H1 (cell line): ENCODE measurements at regions not wholly inside any gene's neighbourhood (a gene's known extent, or its start where the extent isn't known, plus 50 kb on each side); places are given as distances from the start of the nearest gene placed in this dataset.

ENCODE experiments used
- CTCF ChIA-PET: fragments of 300-600 bp; sonication (Branson Sonifier 250); formaldehyde crosslinking; loops from one replicate; lab custom pipeline; 2021; ENCODE audit not compliant: partially characterized antibody; lab: Charles Lee
- POLR2A ChIA-PET: fragments of 300-600 bp; sonication (Branson Sonifier 250); formaldehyde crosslinking; loops from one replicate; lab custom pipeline; 2021; ENCODE audit warnings: inconsistent platforms; ENCODE audit not compliant: partially characterized antibody; lab: Charles Lee
- DNase-seq, 2 experiments: peaks; one replicate each; pipeline versions ENCODE4 v3.0.0 to v3.0.0-alpha.2; 2010 to 2022; ENCODE audit warnings: low spot score in 2 of 2, low read depth in 1 of 2, mixed read lengths in 1 of 2
- FAIRE-seq: peaks from 2 replicates; lab custom pipeline; 2011; peaks lifted over from hg19 to GRCh38; lab: Jason Lieb, UNC
- H2AFZ ChIP-seq: 2 replicates; pipeline ENCODE4 v1.8.1; 2012; ENCODE audit warnings: low read length, inconsistent platforms
- H2AK5ac ChIP-seq: 2 replicates; pipeline ENCODE4 v1.6.1; 2013; ENCODE audit warnings: low read depth, low read length
- H2BK120ac ChIP-seq: replicated peaks from 2 replicates; pipeline ENCODE3; 2013; ENCODE audit warnings: low read depth, low read length, inconsistent platforms
- H2BK12ac ChIP-seq: 2 replicates; pipeline ENCODE4 v1.6.1; 2013; ENCODE audit warnings: low read depth, low read length
- H2BK15ac ChIP-seq: 2 replicates; pipeline ENCODE4 v1.6.1; 2013; ENCODE audit warnings: low read length
- H2BK20ac ChIP-seq: 2 replicates; pipeline ENCODE4 v1.6.1; 2013; ENCODE audit warnings: low read length
- H2BK5ac ChIP-seq: 2 replicates; pipeline ENCODE4 v1.6.1; 2013; ENCODE audit warnings: low read depth, low read length
- H3K14ac ChIP-seq: 2 replicates; pipeline ENCODE4 v1.6.1; 2013; ENCODE audit warnings: inconsistent platforms; ENCODE audit not compliant: insufficient read length
- H3K18ac ChIP-seq: 2 replicates; pipeline ENCODE4 v1.6.1; 2013; ENCODE audit warnings: low read length; ENCODE audit errors: extremely low read depth
- H3K23ac ChIP-seq: 2 replicates; pipeline ENCODE4 v1.6.1; 2013; ENCODE audit warnings: inconsistent platforms; ENCODE audit not compliant: insufficient read length
- H3K23me2 ChIP-seq: 2 replicates; pipeline ENCODE4 v1.6.1; 2013; ENCODE audit warnings: low read depth, low read length
- H3K27ac ChIP-seq: 2 replicates; pipeline ENCODE4 v1.6.1; 2011; ENCODE audit warnings: low read depth, low read length, inconsistent platforms
- H3K27me3 ChIP-seq, 4 experiments: replicated peaks in 1 of 4; 1 replicate in 1 of 4; 2 replicates in 3 of 4; pipeline versions ENCODE4 v1.6.1 to v1.8.1; 2011 to 2013; ENCODE audit warnings: low read length in 3 of 4, mild to moderate bottlenecking in 3 of 4, inconsistent platforms in 2 of 4, mixed read lengths in 2 of 4, moderate library complexity in 1 of 4; ENCODE audit not compliant: control insufficient read depth in 3 of 4, insufficient read depth in 3 of 4; ENCODE audit errors: extremely low read depth in 1 of 4
- H3K36me3 ChIP-seq, 4 experiments: 2 replicates each; pipeline versions ENCODE4 v1.6.1 to v1.8.1; 2011 to 2013; ENCODE audit warnings: mild to moderate bottlenecking in 4 of 4, low read length in 3 of 4, moderate library complexity in 2 of 4, control low read depth in 1 of 4, inconsistent platforms in 1 of 4; ENCODE audit not compliant: insufficient read depth in 4 of 4, control insufficient read depth in 2 of 4
- H3K4ac ChIP-seq: replicated peaks from 2 replicates; pipeline ENCODE3; 2013; ENCODE audit warnings: low read length, low read depth, mixed read lengths, inconsistent platforms; ENCODE audit not compliant: insufficient read length
- H3K4me1 ChIP-seq, 4 experiments: replicated peaks in 1 of 4; 1 replicate in 1 of 4; 2 replicates in 3 of 4; pipeline versions ENCODE4 v1.6.1 to v1.8.1; 2011 to 2013; ENCODE audit warnings: low read length in 3 of 4, inconsistent platforms in 2 of 4, mixed read lengths in 1 of 4; ENCODE audit not compliant: insufficient read depth in 4 of 4, control insufficient read depth in 3 of 4
- H3K4me2 ChIP-seq, 2 experiments: 2 replicates each; pipeline versions ENCODE4 v1.6.1 to v1.8.1; 2011 to 2013; ENCODE audit warnings: low read depth in 2 of 2, low read length in 2 of 2, control low read depth in 1 of 2, inconsistent platforms in 1 of 2, mild to moderate bottlenecking in 1 of 2; ENCODE audit not compliant: insufficient read depth in 1 of 2
- H3K4me3 ChIP-seq, 4 experiments: fragments of 200-600, 300-600 bp in 1 of 4; sonication (generic), shearing (Covaris generic), sonication (Bioruptor Twin) in 1 of 4; 2 replicates each; pipeline versions ENCODE4 v1.5.1 to v1.8.1; 2011 to 2016; ENCODE audit warnings: low read length in 4 of 4, low read depth in 3 of 4, control low read depth in 2 of 4, inconsistent platforms in 2 of 4, mild to moderate bottlenecking in 2 of 4, mixed read lengths in 1 of 4, moderate library complexity in 1 of 4; ENCODE audit not compliant: insufficient read depth in 2 of 4; ENCODE audit errors: extremely low read depth in 1 of 4
- H3K56ac ChIP-seq: replicated peaks from 2 replicates; pipeline ENCODE3; 2013; ENCODE audit warnings: low read depth, mild to moderate bottlenecking, mixed read lengths, low read length, inconsistent platforms; ENCODE audit not compliant: insufficient read length
- H3K79me1 ChIP-seq: 2 replicates; pipeline ENCODE4 v1.6.1; 2013; ENCODE audit warnings: low read depth, low read length, control low read depth
- H3K79me2 ChIP-seq, 2 experiments: 2 replicates each; pipeline versions ENCODE4 v1.6.1 to v1.8.1; 2012 to 2013; ENCODE audit warnings: low read length in 2 of 2, mild to moderate bottlenecking in 2 of 2, inconsistent platforms in 1 of 2; ENCODE audit not compliant: insufficient read depth in 2 of 2, control insufficient read depth in 1 of 2
- H3K9ac ChIP-seq, 4 experiments: replicated peaks in 1 of 4; 1 replicate in 1 of 4; 2 replicates in 3 of 4; pipeline versions ENCODE4 v1.6.1 to v1.8.1; 2011 to 2013; ENCODE audit warnings: low read depth in 3 of 4, low read length in 3 of 4, control low read depth in 2 of 4, mild to moderate bottlenecking in 2 of 4, moderate library complexity in 2 of 4, inconsistent platforms in 1 of 4; ENCODE audit errors: extremely low read depth in 1 of 4
- H3K9me3 ChIP-seq, 2 experiments: 2 replicates each; pipeline versions ENCODE4 v1.6.1 to v1.8.1; 2012 to 2013; ENCODE audit warnings: mild to moderate bottlenecking in 2 of 2, moderate library complexity in 2 of 2, control low read depth in 1 of 2, inconsistent platforms in 1 of 2, low read depth in 1 of 2, low read length in 1 of 2, mixed read lengths in 1 of 2; ENCODE audit not compliant: insufficient read depth in 2 of 2
- H4K20me1 ChIP-seq, 2 experiments: replicated peaks in 1 of 2; 2 replicates each; pipeline versions ENCODE3 to v1.8.1; 2011 to 2013; ENCODE audit warnings: inconsistent platforms in 2 of 2, low read length in 2 of 2, mild to moderate bottlenecking in 1 of 2; ENCODE audit not compliant: insufficient read depth in 2 of 2, control insufficient read depth in 1 of 2
- H4K5ac ChIP-seq: 2 replicates; pipeline ENCODE4 v1.6.1; 2013; ENCODE audit warnings: low read length, low read depth, mixed read lengths, inconsistent platforms; ENCODE audit not compliant: insufficient read length
- H4K8ac ChIP-seq: 2 replicates; pipeline ENCODE4 v1.8.0; 2013; ENCODE audit warnings: mild to moderate bottlenecking, moderate library complexity, low read length, inconsistent platforms; ENCODE audit not compliant: insufficient read depth; ENCODE audit errors: extremely low read depth
- H4K91ac ChIP-seq: replicated peaks from 2 replicates; pipeline ENCODE3; 2013; ENCODE audit warnings: low read length, mixed read lengths, inconsistent platforms; ENCODE audit not compliant: insufficient read length
- CBX8 ChIP-seq: fragments of 300-800, 300-1000 bp; sonication (generic); IDR thresholded peaks from 2 replicates; pipeline ENCODE4 v1.7.1; 2016; ENCODE audit warnings: low read depth, low read length, borderline replicate concordance
- CHD2 ChIP-seq: IDR thresholded peaks from 2 replicates; pipeline ENCODE4 v1.6.1; 2012; ENCODE audit warnings: low read length, improper control_type of control experiment
- EP300 ChIP-seq, 2 experiments: IDR thresholded peaks; 1 replicate in 1 of 2; 2 replicates in 1 of 2; pipeline ENCODE4 v1.6.1; 2011 to 2012; ENCODE audit warnings: low read depth in 2 of 2, low read length in 2 of 2, mild to moderate bottlenecking in 2 of 2, borderline replicate concordance in 1 of 2, inconsistent platforms in 1 of 2, moderate library complexity in 1 of 2
- HDAC2 ChIP-seq, 2 experiments: fragments of 300-600 bp in 1 of 2; sonication (generic) in 1 of 2; IDR thresholded peaks; 2 replicates each; pipeline ENCODE4 v1.6.1; 2011 to 2012; ENCODE audit warnings: low read depth in 2 of 2, low read length in 2 of 2, mild to moderate bottlenecking in 2 of 2, moderate library complexity in 2 of 2, borderline replicate concordance in 1 of 2, inconsistent platforms in 1 of 2
- POU5F1 ChIP-seq: IDR thresholded peaks from 2 replicates; pipeline ENCODE4 v1.6.1; 2011; ENCODE audit warnings: low read depth, mild to moderate bottlenecking, low read length, moderate library complexity
- WGBS, 2 experiments: shearing (Covaris generic) in 1 of 2; methylation state at CpG; one replicate each; pipeline versions ENCODE4 v1.1.6 to v1.1.7; 2013 to 2015; ENCODE audit warnings: low lambda C conversion rate in 2 of 2, mixed read lengths in 2 of 2, inconsistent platforms in 1 of 2, low coverage in 1 of 2, missing lambda C conversion rate in 1 of 2; ENCODE audit not compliant: insufficient replicate concordance in 2 of 2, insufficient coverage in 1 of 2, insufficient read length in 1 of 2; ENCODE audit errors: extremely low coverage in 1 of 2, missing lambda C conversion rate in 1 of 2; 5-methylcytosine and 5-hydroxymethylcytosine counted together

DNA sequence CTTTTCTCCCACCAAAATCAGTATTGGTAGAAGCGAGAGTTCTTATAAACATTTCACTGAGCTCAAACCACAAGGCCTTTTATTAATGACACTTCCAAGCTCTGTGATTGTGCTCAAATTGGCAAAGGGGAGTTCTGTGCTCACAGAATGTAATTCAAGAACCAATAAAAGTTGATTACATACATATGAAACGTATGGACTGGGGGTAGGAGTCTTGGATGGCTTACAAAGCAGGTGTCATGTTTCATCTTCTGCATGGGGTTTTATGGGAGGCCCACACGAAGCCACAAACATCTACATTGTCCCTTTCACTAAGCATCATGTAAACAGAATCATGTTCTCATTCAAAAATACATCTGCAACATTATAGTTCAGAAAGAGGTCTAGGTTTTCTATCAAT is 828.3 kb downstream of the VRK1 start:
- no peak overlapping the region for H3K4me2 ChIP-seq
- H3K36me3 ChIP-seq: no peaks in the 10 kb centered on the region
- no peak overlapping the region for H4K91ac ChIP-seq
- no peaks in the 10 kb centered on the region for H3K79me1 ChIP-seq
- no peak overlapping the region for H2AFZ ChIP-seq
- H2BK20ac ChIP-seq: no peak overlapping the region
- H2BK5ac ChIP-seq: no peak overlapping the region
- DNase-seq (no peak), FAIRE-seq (no peak)
- no peak overlapping the region for H2BK120ac ChIP-seq
- no peak overlapping the region for H3K4me3 ChIP-seq
- H4K8ac ChIP-seq: no peak overlapping the region
- H2AK5ac ChIP-seq: no peak overlapping the region
- no peak overlapping the region for H3K23ac ChIP-seq
- 98% methylated on average over 3 of the region's 3 CpGs; no CpG with 5 or more reads in 1 of the 2 experiments for WGBS, 2 experiments
- peaks cover 0 to 4% (median 2%) of the 10 kb centered on the region in 4 experiments; a peak in 3 of 7 replicates for H3K4me1 ChIP-seq
- H3K4ac ChIP-seq: no peak overlapping the region
- TF ChIP-seq EP300 (IDR thresholded peaks at IDR 0.05; ENCODE audit: borderline replicate concordance in 1 of 2, low read depth in 2 of 2, low read length in 2 of 2) (no peak), CBX8 (no peak), POU5F1 (no peak), CHD2 (no peak), HDAC2 (IDR thresholded peaks at IDR 0.05; ENCODE audit: borderline replicate concordance in 1 of 2, low read depth in 2 of 2, low read length in 2 of 2) (no peak)
- H3K27me3 ChIP-seq: no peaks in the 10 kb centered on the region
- H3K23me2 ChIP-seq: no peaks in the 10 kb centered on the region
- no peaks in the 10 kb centered on the region for H3K79me2 ChIP-seq
- no peak overlapping the region for H2BK15ac ChIP-seq
- ChIA-PET CTCF (interaction anchor here (0.6 to 1.1 kb wide), 2 partner anchors 9 to 10 kb away, joined by 3 read pairs; no protein-coding TSS in a partner anchor), POLR2A (no interaction called here)
- no peaks in the 10 kb centered on the region for H4K20me1 ChIP-seq
- H3K56ac ChIP-seq: no peak overlapping the region
- no peak overlapping the region for H3K9ac ChIP-seq
- H2BK12ac ChIP-seq: no peak overlapping the region
- no peak overlapping the region for H3K27ac ChIP-seq
- no peak overlapping the region for H3K18ac ChIP-seq
- no peaks in the 10 kb centered on the region for H3K9me3 ChIP-seq
- H3K14ac ChIP-seq: no peak overlapping the region
- no peak overlapping the region for H4K5ac ChIP-seq
